ENCODE measurements at regions not wholly inside any gene's neighbourhood (a gene's known extent, or its start where the extent isn't known, plus 50 kb on each side); places are given as distances from the start of the nearest gene placed in this dataset.

GRCh38 chr18:8910843-8911242, 191.7 kb upstream of the NDUFV2 start:
- H3K4me1 ChIP-seq (ENCODE audit: insufficient read depth, low read length): no peaks in the 10 kb centered on the region
- no TSS peak for BruUV-seq (replicated peaks)
- 0 out of 2 replicates have a peak overlapping the region, but pooled peaks have one; percentile 10 for H2AFZ ChIP-seq (ENCODE audit: low read length)
- TF ChIP-seq EZH2 (IDR thresholded peaks at IDR 0.05; ENCODE audit: low read length, unreplicated experiment) (no peak), EZH2phosphoT487 (IDR thresholded peaks at IDR 0.05; ENCODE audit: borderline replicate concordance, low read length) (no peak), CTCF (conservative IDR thresholded peaks at IDR 0.05; ENCODE audit: low read depth, low read length) (no peak)
- no peaks in the 10 kb centered on the region for H4K20me1 ChIP-seq (ENCODE audit: low read length)
- H3K4me3 ChIP-seq (ENCODE audit: low read length): no peak overlapping the region
- intact Hi-C loops (cut with micrococcal nuclease): no loop called here
- ChIA-PET CTCF (interaction anchor here (0.6 kb wide), 1 partner anchor 71 kb away, joined by 5 read pairs; no protein-coding TSS in a partner anchor), POLR2A (ENCODE audit: unreplicated experiment) (interaction anchor here (0.6 kb wide), 1 partner anchor 113 kb away, joined by 3 read pairs; no protein-coding TSS in a partner anchor)
- no peaks in the 10 kb centered on the region for H3K36me3 ChIP-seq (ENCODE audit: low read depth, low read length)
- no peak overlapping the region for H3K9ac ChIP-seq (ENCODE audit: low read length)
- no peaks in the 10 kb centered on the region for H3K9me2 ChIP-seq (replicated peaks; ENCODE audit: low read length)
- H3K79me2 ChIP-seq (ENCODE audit: low read length): no peaks in the 10 kb centered on the region
- DNase-seq (no peak), ATAC-seq (no peak)
- H3K27me3 ChIP-seq (ENCODE audit: low read length): no peaks in the 10 kb centered on the region
- no peaks in the 10 kb centered on the region for H3K9me3 ChIP-seq (ENCODE audit: low read length)
- H3F3A ChIP-seq (ENCODE audit: low read length, unreplicated experiment): no peaks in the 10 kb centered on the region
- H3K27ac ChIP-seq (ENCODE audit: low read length): no peak overlapping the region
- H3K4me2 ChIP-seq (ENCODE audit: low read length): 0 out of 2 replicates have a peak overlapping the region, but pooled peaks have one; percentile 13

- H3K79me2 ChIP-seq (ENCODE audit: low read length): no peaks in the 10 kb centered on the region
- H3K4me3 ChIP-seq (ENCODE audit: low read length): no peak overlapping the region
Measured at GRCh38 chr18:8911408-8912340, 190.8 kb upstream of the NDUFV2 start.

More at GRCh38 chr18:8911408-8912340, 190.8 kb upstream of the NDUFV2 start:
- Histone ChIP-seq H3K4me2 (ENCODE audit: low read length) (no peak overlapping the region), H2AFZ (ENCODE audit: low read length) (no peak overlapping the region), H3K36me3 (ENCODE audit: low read depth, low read length) (no peaks in the 10 kb centered on the region), H3K27me3 (ENCODE audit: low read length) (no peaks in the 10 kb centered on the region), H3K9ac (ENCODE audit: low read length) (no peak overlapping the region), H3F3A (ENCODE audit: low read length, unreplicated experiment) (no peaks in the 10 kb centered on the region), H3K9me2 (replicated peaks; ENCODE audit: low read length) (no peaks in the 10 kb centered on the region), H3K4me1 (ENCODE audit: insufficient read depth, low read length) (no peaks in the 10 kb centered on the region), H3K27ac (ENCODE audit: low read length) (no peak overlapping the region), H3K9me3 (ENCODE audit: low read length) (no peaks in the 10 kb centered on the region), H4K20me1 (ENCODE audit: low read length) (no peaks in the 10 kb centered on the region)
- TF ChIP-seq EZH2 (IDR thresholded peaks at IDR 0.05; ENCODE audit: low read length, unreplicated experiment): no peak
- no peak for TF ChIP-seq CTCF (conservative IDR thresholded peaks at IDR 0.05; ENCODE audit: low read depth, low read length)
- no peak for TF ChIP-seq EZH2phosphoT487 (IDR thresholded peaks at IDR 0.05; ENCODE audit: borderline replicate concordance, low read length)
- POLR2A ChIA-PET (ENCODE audit: unreplicated experiment): interaction anchor here (0.6 kb wide), 1 partner anchor 114 kb away, joined by 3 read pairs; no protein-coding TSS in a partner anchor
- CTCF ChIA-PET: interaction anchor here (0.5 kb wide), 1 partner anchor 71 kb away, joined by 3 read pairs; no protein-coding TSS in a partner anchor
- BruUV-seq (replicated peaks): no TSS peak
- ATAC-seq (no peak), DNase-seq (no peak)
- intact Hi-C loops (cut with micrococcal nuclease): no loop called here

All from PC-3 (cell line).